NT2/D1 (cell line): ENCODE measurements at regions not wholly inside any gene's neighbourhood (a gene's known extent, or its start where the extent isn't known, plus 50 kb on each side); places are given as distances from the start of the nearest gene placed in this dataset.
"Not testable (repeated sequence)": the region's sequence is repeated elsewhere in the genome, so short reads cannot be mapped to it uniquely, and the experiment has no call there.

Source experiments
- YY1 ChIP-seq: IDR thresholded peaks from 2 replicates; pipeline ENCODE4 v1.6.1; 2011; ENCODE audit not compliant: insufficient read length, insufficient read depth
- ZNF274 ChIP-seq: IDR thresholded peaks from 2 replicates; pipeline ENCODE4 v1.6.1; 2011; ENCODE audit warnings: mild to moderate bottlenecking, low read depth, low read length

GRCh38 chr13:24944073-24944472, 151.9 kb upstream of the PABPC3 start:
- not testable (repeated sequence) for TF ChIP-seq ZNF274, YY1
